SK-N-SH treated with all-trans-retinoic acid at 6 μM for 48 hours (cell line): ENCODE measurements at regions not wholly inside any gene's neighbourhood (a gene's known extent, or its start where the extent isn't known, plus 50 kb on each side); places are given as distances from the start of the nearest gene placed in this dataset.

Experiments used
- ATAC-seq: fragments of 200-7000 bp; cut with Tn5 transposase; 3 replicates; pipeline ENCODE4 v1.9.1; 2020; ENCODE audit warnings: mild to moderate bottlenecking, moderate library complexity
- ARNTL ChIP-seq: fragments of 450-650 bp; formaldehyde crosslinking; IDR thresholded peaks from 2 replicates; pipeline ENCODE4 v1.5.0; 2020; ENCODE audit warnings: low read depth, mild to moderate bottlenecking, moderate library complexity, borderline replicate concordance
- BACH2 ChIP-seq: fragments of 250-450 bp; sonication (Bioruptor Pico); IDR thresholded peaks from 2 replicates; pipeline ENCODE4 v1.9.0; 2021; ENCODE audit warnings: mild to moderate bottlenecking, borderline replicate concordance
- CREB5 ChIP-seq: fragments of 250-450 bp; sonication (Bioruptor Pico); IDR thresholded peaks from 2 replicates; pipeline ENCODE4 v1.5.1; 2020; ENCODE audit warnings: low read depth, mild to moderate bottlenecking, moderate library complexity
- CSDC2 ChIP-seq: fragments of 250-450 bp; sonication (Bioruptor Pico); IDR thresholded peaks from 2 replicates; pipeline ENCODE4 v1.5.0; 2020; ENCODE audit warnings: mild to moderate bottlenecking, moderate library complexity
- ESRRG ChIP-seq: fragments of 250-450 bp; sonication (Bioruptor Pico); IDR thresholded peaks from 2 replicates; pipeline ENCODE4 v1.6.1; 2021; ENCODE audit warnings: mild to moderate bottlenecking
- ISL1 ChIP-seq: fragments of 250-450 bp; sonication (Bioruptor Pico); IDR thresholded peaks from 2 replicates; pipeline ENCODE4 v2.1.2; 2022; ENCODE audit warnings: mild to moderate bottlenecking, moderate library complexity
- PATZ1 ChIP-seq: fragments of 250-450 bp; sonication (Bioruptor Pico); IDR thresholded peaks from 2 replicates; pipeline ENCODE4 v1.8.0; 2020; ENCODE audit warnings: mild to moderate bottlenecking, moderate library complexity, borderline replicate concordance
- POU6F1 ChIP-seq: fragments of 250-450 bp; sonication (Bioruptor Pico); IDR thresholded peaks from 2 replicates; pipeline ENCODE4 v1.8.0; 2021; ENCODE audit warnings: low read depth, mild to moderate bottlenecking, moderate library complexity, borderline replicate concordance
- PPARA ChIP-seq: fragments of 250-450 bp; sonication (Bioruptor Pico); IDR thresholded peaks from 2 replicates; pipeline ENCODE4 v1.5.0; 2020; ENCODE audit warnings: mild to moderate bottlenecking, borderline replicate concordance
- SNAI2 ChIP-seq: fragments of 250-450 bp; sonication (Bioruptor Pico); IDR thresholded peaks from 2 replicates; pipeline ENCODE4 v1.5.0; 2020; ENCODE audit warnings: mild to moderate bottlenecking, moderate library complexity
- TCF4 ChIP-seq: fragments of 250-450 bp; sonication (Bioruptor Pico); IDR thresholded peaks from 2 replicates; pipeline ENCODE4 v1.8.0; 2021; ENCODE audit warnings: mild to moderate bottlenecking, moderate library complexity, borderline replicate concordance
- TOX ChIP-seq: fragments of 250-450 bp; sonication (Bioruptor Pico); IDR thresholded peaks from 2 replicates; pipeline ENCODE4 v1.8.0; 2021; ENCODE audit warnings: mild to moderate bottlenecking, moderate library complexity, borderline replicate concordance
- ZC3H10 ChIP-seq: fragments of 250-450 bp; sonication (Bioruptor Pico); IDR thresholded peaks from 2 replicates; pipeline ENCODE4 v1.5.1; 2021; ENCODE audit warnings: mild to moderate bottlenecking, moderate library complexity
- ZFP3 ChIP-seq: fragments of 250-450 bp; sonication (Bioruptor Pico); IDR thresholded peaks from 2 replicates; pipeline ENCODE4 v1.5.0; 2020; ENCODE audit warnings: mild to moderate bottlenecking, moderate library complexity
- ZFP30 ChIP-seq: fragments of 450-650 bp; formaldehyde crosslinking; IDR thresholded peaks from 2 replicates; pipeline ENCODE4 v1.5.0; 2022; ENCODE audit warnings: mild to moderate bottlenecking, moderate library complexity
- ZNF70 ChIP-seq: fragments of 450-650 bp; formaldehyde crosslinking; IDR thresholded peaks from 2 replicates; pipeline ENCODE4 v1.5.0; 2020; ENCODE audit warnings: mild to moderate bottlenecking, moderate library complexity
- ZNF8 ChIP-seq: fragments of 450-650 bp; formaldehyde crosslinking; IDR thresholded peaks from 2 replicates; pipeline ENCODE4 v1.5.0; 2020; ENCODE audit warnings: mild to moderate bottlenecking, moderate library complexity
- TF ChIP-seq, protein P1 (sequence below): fragments of 250-450 bp; sonication (Bioruptor Pico); IDR thresholded peaks from 2 replicates; pipeline ENCODE4 v1.5.1; 2021; ENCODE audit warnings: mild to moderate bottlenecking, moderate library complexity

DNA sequence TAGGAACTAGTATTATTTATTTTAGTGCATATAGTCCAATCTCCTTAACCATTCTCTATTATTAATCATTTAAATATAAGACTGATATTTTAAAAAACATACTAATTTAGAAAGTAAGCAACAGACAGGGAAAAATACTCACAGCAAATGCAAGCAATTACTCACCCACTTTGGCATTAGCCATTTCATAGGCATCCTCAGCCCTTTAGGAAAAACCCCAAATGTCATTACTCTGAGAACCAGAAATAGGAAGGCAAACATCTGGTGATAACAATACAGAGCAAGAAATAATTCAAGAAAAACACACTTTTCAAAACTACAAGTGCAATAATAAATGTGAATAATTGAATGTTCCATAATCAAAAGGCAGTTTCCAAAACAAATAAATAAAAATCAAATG, 545.1 kb downstream of the PLPP3 start (continued):
- TF ChIP-seq POU6F1 (no peak), CSDC2 (no peak), SNAI2 (CRISPR knock-in tag) (no peak), TOX (CRISPR knock-in tag) (no peak)
- TF ChIP-seq, all 23 proteins: peak for 0

DNA sequence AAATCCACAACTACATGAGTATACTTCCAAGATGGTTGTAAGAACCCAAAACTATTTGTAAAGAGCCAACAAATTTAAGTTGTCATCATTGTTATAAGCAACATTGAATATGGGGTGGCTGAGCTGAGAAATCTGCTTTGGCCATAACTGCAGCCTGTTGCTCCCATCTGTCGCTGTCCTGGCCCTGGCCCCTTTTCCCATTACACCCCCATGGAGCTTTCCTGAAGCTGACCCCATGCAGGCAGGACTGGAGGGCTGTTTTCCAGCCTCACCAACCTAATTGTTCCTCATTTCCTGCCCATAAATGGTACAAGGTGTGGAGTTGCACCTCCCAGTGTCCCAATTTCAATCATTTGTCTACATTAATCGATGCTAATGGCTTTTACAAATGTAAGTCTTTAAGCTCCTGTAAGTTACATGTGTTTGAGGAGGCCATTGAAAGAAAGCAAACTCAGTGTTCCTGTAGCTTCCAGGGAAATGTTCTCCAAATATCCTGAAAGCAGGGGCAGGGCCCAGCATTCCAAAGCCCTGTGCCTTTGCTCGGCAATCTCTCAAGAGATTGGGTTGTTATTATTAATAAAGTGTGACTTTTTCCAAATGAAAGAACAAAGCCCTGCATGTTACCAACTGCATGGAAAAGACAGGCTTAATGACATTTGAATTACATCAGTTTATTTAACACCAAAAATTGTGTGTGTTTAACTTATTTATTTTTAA, 545.9 kb downstream of the PLPP3 start:
- TF ChIP-seq POU6F1, result no peak
- no peak for TF ChIP-seq PPARA (CRISPR knock-in tag)
- no peak for TF ChIP-seq ESRRG
- no peak for TF ChIP-seq ARNTL
- TF ChIP-seq CREB5 (CRISPR knock-in tag), result no peak
- no peak for TF ChIP-seq TCF4 (CRISPR knock-in tag)
- TF ChIP-seq ZNF70 (CRISPR knock-in tag), result no peak
- no peak for TF ChIP-seq ZNF8 (CRISPR knock-in tag)
- TF ChIP-seq BACH2 (CRISPR knock-in tag), result no peak
- no peak for TF ChIP-seq ZFP30 (CRISPR knock-in tag)
- TF ChIP-seq, protein P1, sequence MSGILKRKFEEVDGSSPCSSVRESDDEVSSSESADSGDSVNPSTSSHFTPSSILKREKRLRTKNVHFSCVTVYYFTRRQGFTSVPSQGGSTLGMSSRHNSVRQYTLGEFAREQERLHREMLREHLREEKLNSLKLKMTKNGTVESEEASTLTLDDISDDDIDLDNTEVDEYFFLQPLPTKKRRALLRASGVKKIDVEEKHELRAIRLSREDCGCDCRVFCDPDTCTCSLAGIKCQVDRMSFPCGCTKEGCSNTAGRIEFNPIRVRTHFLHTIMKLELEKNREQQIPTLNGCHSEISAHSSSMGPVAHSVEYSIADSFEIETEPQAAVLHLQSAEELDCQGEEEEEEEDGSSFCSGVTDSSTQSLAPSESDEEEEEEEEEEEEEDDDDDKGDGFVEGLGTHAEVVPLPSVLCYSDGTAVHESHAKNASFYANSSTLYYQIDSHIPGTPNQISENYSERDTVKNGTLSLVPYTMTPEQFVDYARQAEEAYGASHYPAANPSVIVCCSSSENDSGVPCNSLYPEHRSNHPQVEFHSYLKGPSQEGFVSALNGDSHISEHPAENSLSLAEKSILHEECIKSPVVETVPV (CRISPR knock-in tag), result no peak
- ATAC-seq, result no peak

GRCh38 chr1:56032096-56032676, 547.2 kb downstream of the PLPP3 start:
- ATAC-seq, result no peak
- TF ChIP-seq ZNF70 (CRISPR knock-in tag), result no peak
- TF ChIP-seq, protein P1 (CRISPR knock-in tag), result no peak

GRCh38 chr1:56031001-56031400, 548.4 kb downstream of the PLPP3 start:
- TF ChIP-seq ZNF8 (CRISPR knock-in tag), result no peak
- no peak for TF ChIP-seq ZFP3 (CRISPR knock-in tag)
- TF ChIP-seq CSDC2, result no peak
- no peak for TF ChIP-seq ZC3H10
- no peak for ATAC-seq

GRCh38 chr1:56029319-56030003, 549.9 kb downstream of the PLPP3 start:
- ATAC-seq, result no peak
- TF ChIP-seq PPARA (CRISPR knock-in tag), result no peak
- TF ChIP-seq ISL1 (CRISPR knock-in tag), result no peak
- TF ChIP-seq POU6F1, result no peak
- TF ChIP-seq PATZ1 (CRISPR knock-in tag), result no peak
- no peak for TF ChIP-seq ARNTL
- TF ChIP-seq CREB5 (CRISPR knock-in tag), result no peak
- no peak for TF ChIP-seq CSDC2
- no peak for TF ChIP-seq ZFP3 (CRISPR knock-in tag)
- no peak for TF ChIP-seq BACH2 (CRISPR knock-in tag)
- no peak for TF ChIP-seq ZC3H10
- no peak for TF ChIP-seq ZFP30 (CRISPR knock-in tag)
